ENCODE measurements at regions not wholly inside any gene's neighbourhood (a gene's known extent, or its start where the extent isn't known, plus 50 kb on each side); places are given as distances from the start of the nearest gene placed in this dataset.

- TF ChIP-seq POLR2AphosphoS5 (IDR thresholded peaks at IDR 0.05) (no peak), CTCF (IDR thresholded peaks at IDR 0.05) (no peak), POLR2A (IDR thresholded peaks at IDR 0.05) (no peak)
Measured at GRCh38 chr21:19807201-19807600, 1191.0 kb upstream of the NCAM2 start.
